ENCODE measurements at regions not wholly inside any gene's neighbourhood (a gene's known extent, or its start where the extent isn't known, plus 50 kb on each side); places are given as distances from the start of the nearest gene placed in this dataset.
A peak's percentile ranks its signal among the peaks of the same experiment; 100 is the strongest.

DNA sequence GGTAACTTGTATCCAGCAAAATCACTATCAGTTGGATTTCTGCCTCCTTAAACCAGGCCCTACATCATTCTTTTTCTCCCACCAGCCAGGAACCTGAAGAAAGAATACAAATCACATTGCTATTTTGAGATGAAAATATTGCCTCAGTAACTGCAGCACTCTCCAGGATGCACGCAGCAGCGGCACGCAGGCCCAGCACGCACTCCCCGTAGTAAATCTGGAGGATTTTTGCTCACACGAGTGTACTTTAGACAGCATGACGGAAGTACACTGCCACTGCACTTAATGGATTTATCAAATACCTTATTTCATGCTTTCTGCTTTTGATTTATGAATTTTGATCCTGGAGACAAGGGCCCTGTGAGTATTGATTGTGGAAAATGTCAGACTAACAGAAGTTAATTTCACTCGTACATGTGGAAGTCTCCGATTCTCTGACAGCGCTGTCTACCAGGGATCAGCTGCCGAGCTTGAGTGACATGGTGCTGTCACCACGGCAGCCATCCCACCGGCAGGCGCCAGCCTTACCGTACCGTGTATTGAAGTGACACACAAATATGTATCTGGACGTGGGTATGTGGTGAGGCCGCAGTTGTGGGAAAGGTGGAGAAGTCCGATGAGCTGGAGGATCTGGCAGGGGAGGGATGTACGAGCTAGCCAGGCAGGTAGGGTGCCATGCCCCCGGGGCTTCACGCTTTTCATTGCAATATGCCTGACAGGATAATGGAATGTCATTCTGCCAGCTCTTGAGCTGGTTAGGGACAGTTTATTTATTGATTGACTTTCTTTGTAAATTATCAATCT is 863.7 kb downstream of the GALR1 start:
- peaks cover 0 to 11% (median 0%) of the 10 kb centered on the region in 12 donors for H3K9me3 ChIP-seq
- no peaks in the 10 kb centered on the region for H3K4me1 ChIP-seq
- 89 to 92% (median 90%) methylated on average over 22 of the region's 22 CpGs for WGBS, 4 donors
- no peaks in the 10 kb centered on the region for H3K36me3 ChIP-seq
- H3K27ac ChIP-seq, result no peak overlapping the region
- no peak for ATAC-seq
- intact Hi-C loops (cut with DNase I), result no loop called here
- no peak overlapping the region for H3K4me3 ChIP-seq
- no peak for DNase-seq
- no peaks in the 10 kb centered on the region for H3K27me3 ChIP-seq
- TF ChIP-seq, protein P1, sequence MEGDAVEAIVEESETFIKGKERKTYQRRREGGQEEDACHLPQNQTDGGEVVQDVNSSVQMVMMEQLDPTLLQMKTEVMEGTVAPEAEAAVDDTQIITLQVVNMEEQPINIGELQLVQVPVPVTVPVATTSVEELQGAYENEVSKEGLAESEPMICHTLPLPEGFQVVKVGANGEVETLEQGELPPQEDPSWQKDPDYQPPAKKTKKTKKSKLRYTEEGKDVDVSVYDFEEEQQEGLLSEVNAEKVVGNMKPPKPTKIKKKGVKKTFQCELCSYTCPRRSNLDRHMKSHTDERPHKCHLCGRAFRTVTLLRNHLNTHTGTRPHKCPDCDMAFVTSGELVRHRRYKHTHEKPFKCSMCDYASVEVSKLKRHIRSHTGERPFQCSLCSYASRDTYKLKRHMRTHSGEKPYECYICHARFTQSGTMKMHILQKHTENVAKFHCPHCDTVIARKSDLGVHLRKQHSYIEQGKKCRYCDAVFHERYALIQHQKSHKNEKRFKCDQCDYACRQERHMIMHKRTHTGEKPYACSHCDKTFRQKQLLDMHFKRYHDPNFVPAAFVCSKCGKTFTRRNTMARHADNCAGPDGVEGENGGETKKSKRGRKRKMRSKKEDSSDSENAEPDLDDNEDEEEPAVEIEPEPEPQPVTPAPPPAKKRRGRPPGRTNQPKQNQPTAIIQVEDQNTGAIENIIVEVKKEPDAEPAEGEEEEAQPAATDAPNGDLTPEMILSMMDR (IDR thresholded peaks at IDR 0.05), result no peak
- TF ChIP-seq POLR2A (IDR thresholded peaks at IDR 0.05), result no peak

DNA sequence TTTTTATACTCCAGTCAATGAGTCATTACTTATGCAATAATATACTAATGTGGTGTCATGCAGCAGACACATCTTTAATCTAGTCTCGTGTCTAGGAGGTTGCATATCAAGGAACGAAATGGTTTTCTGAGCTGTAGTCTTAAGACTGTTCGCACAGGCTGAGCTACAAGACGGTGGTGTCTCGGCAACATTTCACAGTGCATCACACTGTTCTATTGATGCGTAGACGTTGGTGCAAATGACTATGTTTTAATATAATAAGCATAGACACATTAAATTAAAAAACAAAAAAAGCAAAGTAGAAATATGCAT is 864.2 kb downstream of the GALR1 start:
- Histone ChIP-seq H3K9me3 (peaks cover 0 to 16% (median 0%) of the 10 kb centered on the region in 12 donors), H3K36me3 (no peaks in the 10 kb centered on the region), H3K4me1 (no peaks in the 10 kb centered on the region), H3K4me3 (no peak overlapping the region), H3K27me3 (no peaks in the 10 kb centered on the region), H3K27ac (no peak overlapping the region)
- TF ChIP-seq, protein P1 (IDR thresholded peaks at IDR 0.05), result no peak
- no peak for TF ChIP-seq POLR2A (IDR thresholded peaks at IDR 0.05)
- intact Hi-C loops (cut with DNase I), result no loop called here
- WGBS, 4 donors, result 88 to 90% (median 88%) methylated on average over 7 of the region's 7 CpGs
- ATAC-seq (no peak), DNase-seq (no peak)

DNA sequence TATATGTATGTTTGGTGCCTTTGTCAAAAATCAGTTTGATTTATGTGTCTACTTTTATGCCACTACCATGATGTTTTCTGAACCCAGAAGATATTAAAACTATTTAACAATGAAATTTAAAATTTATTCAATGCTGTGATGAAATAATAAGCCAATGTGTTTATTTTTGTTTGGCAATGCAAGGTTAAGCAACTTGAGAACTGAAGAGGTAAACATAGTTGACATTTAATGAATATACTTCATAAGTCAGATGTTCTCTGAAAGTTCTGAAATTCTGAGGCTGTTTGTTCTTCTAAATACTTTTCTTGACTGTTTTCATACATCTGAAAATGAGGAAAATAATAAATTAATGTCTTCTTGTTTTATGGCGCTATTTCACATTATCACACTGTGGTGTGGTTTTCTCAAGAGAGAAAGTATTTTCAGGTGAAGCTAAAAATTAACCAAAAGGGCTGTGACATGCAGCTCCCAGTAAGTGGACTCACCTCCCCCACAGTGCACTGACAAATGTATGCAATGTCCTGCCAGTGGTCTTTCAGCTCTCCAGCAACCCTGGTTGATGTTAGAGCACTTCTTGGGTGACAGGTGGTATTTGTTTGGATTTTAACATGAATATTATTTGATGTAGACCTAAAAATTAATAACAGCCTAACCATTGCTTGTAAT is 863.6 kb upstream of the SALL3 start:
- H3K27ac ChIP-seq, result no peak overlapping the region
- ATAC-seq (no peak), DNase-seq (no peak)
- peaks cover 0 to 25% (median 0%) of the 10 kb centered on the region in 12 donors for H3K9me3 ChIP-seq
- intact Hi-C loops (cut with DNase I), result no loop called here
- 93 to 100% (median 97%) methylated on average over 1 of the region's 1 CpG for WGBS, 4 donors
- TF ChIP-seq, protein P1 (IDR thresholded peaks at IDR 0.05), result no peak
- no peak for TF ChIP-seq POLR2A (IDR thresholded peaks at IDR 0.05)
- H3K36me3 ChIP-seq, result no peaks in the 10 kb centered on the region
- no peaks in the 10 kb centered on the region for H3K4me1 ChIP-seq
- H3K4me3 ChIP-seq, result no peak overlapping the region
- H3K27me3 ChIP-seq, result no peaks in the 10 kb centered on the region

DNA sequence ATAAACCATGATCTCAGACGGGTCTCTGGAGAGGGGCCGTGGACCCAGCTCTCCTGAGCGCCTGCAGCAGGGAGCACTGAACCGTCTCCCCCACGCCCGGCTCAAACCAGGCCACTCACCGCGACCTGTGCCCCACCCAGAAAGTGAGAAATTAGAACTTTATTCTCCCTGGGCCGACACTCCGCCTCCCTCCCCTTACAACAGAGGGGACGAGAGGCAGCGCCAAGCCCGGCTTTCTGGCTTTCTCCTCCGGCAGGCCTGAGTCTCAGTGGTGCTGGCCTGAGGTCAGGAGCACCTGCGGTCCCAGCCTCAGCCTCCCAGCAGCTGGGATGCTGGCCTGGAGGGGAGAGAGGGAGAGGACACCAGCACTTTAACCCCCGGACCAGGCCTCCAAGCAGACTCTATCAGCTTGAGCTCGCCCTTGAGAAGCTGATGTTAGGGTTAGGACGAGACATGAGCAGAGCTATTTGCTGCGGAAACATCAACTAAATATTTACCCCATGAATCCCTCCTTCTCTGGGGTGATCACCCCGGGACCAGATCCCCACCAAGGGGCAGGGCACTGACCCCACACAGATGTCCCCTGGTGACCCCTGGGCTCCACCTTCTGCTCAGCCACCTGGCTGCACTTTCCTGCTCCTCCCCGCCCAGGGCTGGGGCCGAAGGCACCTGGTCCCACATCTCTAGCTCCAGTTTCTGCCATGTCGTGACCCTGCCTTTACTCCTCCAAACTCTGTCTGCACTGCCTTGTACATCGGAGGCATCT is 856.3 kb upstream of the SALL3 start:
- Histone ChIP-seq H3K4me3 (no peak overlapping the region), H3K9me3 (peaks cover 0 to 18% (median 0%) of the 10 kb centered on the region in 12 donors), H3K27me3 (peaks cover 0 to 10% (median 0%) of the 10 kb centered on the region in 9 donors), H3K4me1 (no peaks in the 10 kb centered on the region), H3K36me3 (no peaks in the 10 kb centered on the region), H3K27ac (peak overlapping the region in 1 of 12 donors; percentile 32)
- no peak for TF ChIP-seq POLR2A (IDR thresholded peaks at IDR 0.05)
- TF ChIP-seq, protein P1 (IDR thresholded peaks at IDR 0.05), result no peak
- intact Hi-C loops (cut with DNase I), result no loop called here
- ATAC-seq (peak in 1 of 4 donors; percentile 62), DNase-seq (no peak)
- 70 to 83% (median 77%) methylated on average over 23 to 24 of the region's 24 CpGs for whole genome bisulfite sequencing, 4 donors

Data from heart left ventricle (tissue), 16 donors.